GM10248 (cell line): ENCODE measurements at regions not wholly inside any gene's neighbourhood (a gene's known extent, or its start where the extent isn't known, plus 50 kb on each side); places are given as distances from the start of the nearest gene placed in this dataset.

Experiments used
- CTCF ChIA-PET: fragments of 300-600 bp; sonication (Branson Sonifier 250); formaldehyde crosslinking; extraction: SDS; loops from one replicate; lab custom pipeline; 2021; ENCODE audit warnings: antibody characterized with exemption; lab: Yijun Ruan, JAX
- POLR2A ChIA-PET: fragments of 350-650 bp; sonication (Branson Sonifier 250); formaldehyde crosslinking; extraction: SDS; loops from one replicate; lab custom pipeline; 2020; ENCODE audit warnings: antibody characterized with exemption; lab: Yijun Ruan, JAX
- DNase-seq: peaks from one replicate; pipeline ENCODE4 v3.0.0; 2012; ENCODE audit errors: extremely low spot score
- TF ChIP-seq, protein P1 (sequence below): IDR thresholded peaks from 2 replicates; pipeline ENCODE4 v1.5.1; 2012; ENCODE audit warnings: mild to moderate bottlenecking, low read depth; ENCODE audit errors: extremely low read depth, missing control alignments, control extremely low read depth

DNA sequence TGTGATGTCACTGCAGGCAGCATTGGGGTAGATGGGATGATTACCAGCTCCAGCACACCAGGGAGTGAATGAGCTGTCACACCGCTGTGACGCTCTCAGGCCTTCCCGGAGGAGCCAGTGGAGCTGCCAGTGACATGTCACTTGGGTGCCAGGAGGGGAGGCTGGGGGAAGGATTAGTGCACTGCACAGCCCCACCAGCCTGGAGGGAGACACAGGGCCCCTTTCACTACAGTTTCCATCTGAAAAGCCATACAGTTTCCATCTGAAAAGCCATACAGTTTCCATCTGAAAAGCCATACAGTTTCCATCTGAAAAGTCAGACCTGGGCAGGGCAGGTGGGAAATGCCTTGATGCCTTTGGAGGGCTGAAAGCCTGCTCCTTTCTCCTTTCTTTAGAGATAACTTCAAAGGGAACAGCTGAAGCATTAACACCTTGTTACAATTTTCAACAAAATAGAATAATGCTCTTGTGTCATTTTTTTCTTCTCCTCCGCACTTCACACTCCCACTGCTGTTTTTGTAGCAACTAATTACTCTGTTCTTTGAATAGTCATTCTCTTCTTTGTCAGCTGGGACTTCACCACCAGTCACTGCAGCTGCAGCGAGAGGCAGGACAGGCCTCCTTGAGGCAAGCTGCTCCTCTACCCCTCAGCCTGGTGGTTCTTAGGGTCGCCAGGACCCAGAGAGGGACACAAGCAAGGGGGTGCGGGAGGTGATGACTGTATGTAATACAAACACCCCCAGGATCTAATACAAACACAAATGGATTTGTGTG, 256.9 kb upstream of the RGS6 start:
- POLR2A ChIA-PET = no interaction called here
- TF ChIP-seq, protein P1, sequence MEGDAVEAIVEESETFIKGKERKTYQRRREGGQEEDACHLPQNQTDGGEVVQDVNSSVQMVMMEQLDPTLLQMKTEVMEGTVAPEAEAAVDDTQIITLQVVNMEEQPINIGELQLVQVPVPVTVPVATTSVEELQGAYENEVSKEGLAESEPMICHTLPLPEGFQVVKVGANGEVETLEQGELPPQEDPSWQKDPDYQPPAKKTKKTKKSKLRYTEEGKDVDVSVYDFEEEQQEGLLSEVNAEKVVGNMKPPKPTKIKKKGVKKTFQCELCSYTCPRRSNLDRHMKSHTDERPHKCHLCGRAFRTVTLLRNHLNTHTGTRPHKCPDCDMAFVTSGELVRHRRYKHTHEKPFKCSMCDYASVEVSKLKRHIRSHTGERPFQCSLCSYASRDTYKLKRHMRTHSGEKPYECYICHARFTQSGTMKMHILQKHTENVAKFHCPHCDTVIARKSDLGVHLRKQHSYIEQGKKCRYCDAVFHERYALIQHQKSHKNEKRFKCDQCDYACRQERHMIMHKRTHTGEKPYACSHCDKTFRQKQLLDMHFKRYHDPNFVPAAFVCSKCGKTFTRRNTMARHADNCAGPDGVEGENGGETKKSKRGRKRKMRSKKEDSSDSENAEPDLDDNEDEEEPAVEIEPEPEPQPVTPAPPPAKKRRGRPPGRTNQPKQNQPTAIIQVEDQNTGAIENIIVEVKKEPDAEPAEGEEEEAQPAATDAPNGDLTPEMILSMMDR = no peak
- CTCF ChIA-PET = no interaction called here
- no peak for DNase-seq

DNA sequence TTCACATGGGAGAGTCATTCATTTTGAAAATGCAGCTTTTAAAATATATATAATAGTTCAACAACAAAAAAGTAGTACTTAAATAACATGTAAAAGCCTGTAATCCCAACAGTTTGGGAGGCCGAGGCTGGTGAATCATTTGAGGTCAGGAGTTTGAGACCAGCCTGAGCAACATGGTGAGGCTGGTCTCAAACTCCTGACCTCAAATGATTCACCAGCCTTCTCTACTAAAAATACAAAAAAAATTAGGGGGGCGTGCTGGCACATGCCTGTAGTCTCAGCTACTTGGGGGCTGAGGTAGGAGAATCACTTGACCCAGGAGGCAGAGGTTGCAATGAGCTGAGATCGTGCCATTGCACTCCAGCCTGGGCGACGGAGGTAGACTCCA, 256.3 kb upstream of the RGS6 start:
- TF ChIP-seq, protein P1 = no peak
- DNase-seq = no peak
- ChIA-PET POLR2A (no interaction called here), CTCF (no interaction called here)

DNA sequence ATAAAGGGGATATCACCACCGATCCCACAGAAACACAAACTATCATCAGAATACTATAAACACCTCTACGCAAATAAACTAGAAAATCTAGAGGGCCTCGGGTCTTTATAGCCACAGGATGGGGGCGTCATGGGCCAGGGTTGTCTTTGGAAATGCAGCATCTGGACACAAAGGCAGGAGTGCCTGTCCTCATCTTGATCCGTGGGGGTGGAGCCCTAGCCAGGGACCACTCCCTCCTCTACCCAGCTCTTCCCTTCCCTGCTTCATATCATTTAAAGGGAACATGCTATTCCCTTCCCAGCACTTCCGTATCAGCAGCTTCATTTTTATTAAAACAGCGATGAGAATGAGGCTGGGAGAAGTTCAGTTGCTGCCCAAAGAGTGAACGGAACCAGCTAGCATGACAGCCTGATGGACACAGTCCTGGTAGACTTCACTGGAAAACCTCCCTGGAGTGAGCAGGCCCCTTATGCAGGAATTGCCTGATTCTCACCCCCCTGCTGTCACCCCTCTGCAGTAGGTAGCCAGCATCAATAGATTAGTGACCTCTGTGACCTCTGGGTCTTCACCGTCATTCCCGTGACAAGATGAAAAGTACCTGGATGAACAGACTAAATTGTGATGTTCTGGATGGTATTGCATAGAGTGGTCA, 251.4 kb upstream of the RGS6 start:
- DNase-seq = no peak
- CTCF ChIA-PET = no interaction called here
- POLR2A ChIA-PET = no interaction called here
- TF ChIP-seq, protein P1 = no peak

DNA sequence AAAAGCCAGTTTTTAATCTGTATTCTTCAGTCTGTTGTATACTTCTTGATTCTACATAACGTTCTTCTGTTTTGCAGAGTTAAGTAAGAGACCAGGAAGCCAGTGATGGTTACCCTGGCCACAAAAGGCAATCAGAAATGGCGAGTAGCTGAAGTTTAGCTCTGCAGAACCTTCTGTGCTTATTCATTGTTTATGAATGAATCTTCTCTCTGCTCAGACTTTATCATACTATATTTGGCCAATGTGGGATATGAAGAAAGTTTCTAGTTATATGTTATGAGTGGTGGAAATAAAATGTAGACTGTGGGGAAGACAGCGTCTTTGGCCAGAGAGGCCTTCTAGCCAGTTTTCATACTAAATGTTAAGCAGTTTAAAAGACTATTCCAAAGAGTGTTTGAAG, 249.9 kb upstream of the RGS6 start:
- TF ChIP-seq, protein P1 = no peak
- ChIA-PET POLR2A (no interaction called here), CTCF (no interaction called here)
- no peak for DNase-seq

DNA sequence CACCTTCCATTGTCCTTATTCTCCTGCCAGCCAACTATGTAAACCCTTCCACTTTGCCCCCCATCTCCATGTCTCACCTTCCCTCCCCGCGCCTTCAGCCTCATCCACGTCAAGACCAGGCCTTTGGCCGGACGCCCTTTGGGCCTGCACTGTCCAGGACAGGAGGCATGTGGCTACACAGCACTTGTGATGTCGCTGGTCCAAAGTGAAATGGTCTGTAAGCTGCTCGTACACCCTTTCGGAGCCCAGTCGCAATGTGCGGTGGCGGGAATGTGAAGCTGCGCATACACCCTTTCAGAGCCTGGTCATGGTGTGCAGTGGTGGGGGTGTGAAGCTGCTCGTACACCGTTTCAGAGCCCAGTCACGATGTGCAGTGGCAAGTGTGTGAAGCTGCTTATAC, 247.9 kb upstream of the RGS6 start:
- DNase-seq = no peak
- CTCF ChIA-PET = no interaction called here
- POLR2A ChIA-PET = no interaction called here
- TF ChIP-seq, protein P1 = no peak

DNA sequence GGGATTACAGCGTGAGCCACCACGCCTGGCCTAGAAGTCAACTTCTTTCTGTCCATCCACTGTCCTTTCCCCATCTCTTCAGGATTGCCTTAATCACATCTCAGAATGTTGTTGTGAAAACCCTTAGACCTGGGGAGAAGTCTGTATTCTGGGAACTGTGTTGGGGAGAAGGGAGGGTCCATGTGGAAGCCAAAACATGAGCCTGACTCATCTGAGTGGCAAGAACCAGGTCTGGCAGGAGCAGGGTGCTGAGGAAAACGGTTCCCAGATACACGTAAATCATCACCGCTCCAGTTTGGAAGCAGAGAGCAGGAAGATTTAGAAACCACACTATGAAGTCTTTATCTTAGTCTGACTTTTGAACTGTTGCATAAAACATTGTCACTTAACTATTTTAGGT, 245.6 kb upstream of the RGS6 start:
- ChIA-PET CTCF (no interaction called here), POLR2A (no interaction called here)
- DNase-seq = no peak
- TF ChIP-seq, protein P1 = no peak
